ENCODE measurements at regions not wholly inside any gene's neighbourhood (a gene's known extent, or its start where the extent isn't known, plus 50 kb on each side); places are given as distances from the start of the nearest gene placed in this dataset.

DNA sequence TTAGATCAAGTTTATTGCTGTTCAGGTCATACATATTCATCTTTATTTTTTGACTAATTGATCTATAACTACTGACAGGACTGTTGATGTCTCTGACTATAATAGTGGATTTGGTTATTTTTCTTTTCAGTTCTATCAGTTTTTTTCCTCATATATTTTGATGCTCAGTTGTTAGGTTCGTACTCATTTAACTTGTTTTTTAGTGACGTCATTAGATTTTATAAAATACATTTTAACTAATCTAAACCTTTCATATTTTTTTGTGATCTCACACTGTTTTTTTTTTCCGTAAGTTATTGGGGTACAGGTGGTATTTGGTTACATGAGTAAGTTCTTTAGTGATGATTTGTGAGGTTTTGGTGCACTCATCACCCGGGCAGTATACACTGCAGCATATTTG is 841.2 kb upstream of the FBXO33 start:
- in situ Hi-C loops (cut with MboI; ENCODE audit: low sequenced_read_pairs, unreplicated experiment) = no loop called here
- no peak for DNase-seq (ENCODE audit: low spot score)

DNA sequence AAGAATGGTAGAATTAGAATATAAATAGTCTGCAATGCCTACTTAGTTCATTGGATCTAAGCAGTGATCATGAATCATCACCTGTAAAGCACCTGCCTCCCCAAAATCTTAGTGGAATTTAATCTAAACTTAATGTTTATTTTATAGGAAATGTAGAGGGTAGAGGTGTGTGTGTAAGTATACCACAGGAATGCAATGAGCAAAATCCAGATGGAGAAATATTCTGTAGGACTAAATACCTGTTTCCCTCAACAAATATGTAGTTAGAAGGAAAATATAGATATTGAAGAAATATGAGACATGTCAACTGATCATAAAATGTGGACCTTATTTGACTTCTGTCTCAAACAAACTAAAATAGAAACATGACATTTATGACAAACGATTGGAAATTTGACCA is 839.2 kb upstream of the FBXO33 start:
- no peak for DNase-seq (ENCODE audit: low spot score)
- in situ Hi-C loops (cut with MboI; ENCODE audit: low sequenced_read_pairs, unreplicated experiment) = no loop called here
- TF ChIP-seq, protein P1, sequence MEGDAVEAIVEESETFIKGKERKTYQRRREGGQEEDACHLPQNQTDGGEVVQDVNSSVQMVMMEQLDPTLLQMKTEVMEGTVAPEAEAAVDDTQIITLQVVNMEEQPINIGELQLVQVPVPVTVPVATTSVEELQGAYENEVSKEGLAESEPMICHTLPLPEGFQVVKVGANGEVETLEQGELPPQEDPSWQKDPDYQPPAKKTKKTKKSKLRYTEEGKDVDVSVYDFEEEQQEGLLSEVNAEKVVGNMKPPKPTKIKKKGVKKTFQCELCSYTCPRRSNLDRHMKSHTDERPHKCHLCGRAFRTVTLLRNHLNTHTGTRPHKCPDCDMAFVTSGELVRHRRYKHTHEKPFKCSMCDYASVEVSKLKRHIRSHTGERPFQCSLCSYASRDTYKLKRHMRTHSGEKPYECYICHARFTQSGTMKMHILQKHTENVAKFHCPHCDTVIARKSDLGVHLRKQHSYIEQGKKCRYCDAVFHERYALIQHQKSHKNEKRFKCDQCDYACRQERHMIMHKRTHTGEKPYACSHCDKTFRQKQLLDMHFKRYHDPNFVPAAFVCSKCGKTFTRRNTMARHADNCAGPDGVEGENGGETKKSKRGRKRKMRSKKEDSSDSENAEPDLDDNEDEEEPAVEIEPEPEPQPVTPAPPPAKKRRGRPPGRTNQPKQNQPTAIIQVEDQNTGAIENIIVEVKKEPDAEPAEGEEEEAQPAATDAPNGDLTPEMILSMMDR (IDR thresholded peaks at IDR 0.05; ENCODE audit: borderline replicate concordance, control extremely low read depth, extremely low read depth, insufficient read depth, missing control alignments) = no peak

More for the DNA sequence above, 841.2 kb upstream of the FBXO33 start:
- TF ChIP-seq, protein P1 (IDR thresholded peaks at IDR 0.05; ENCODE audit: borderline replicate concordance, control extremely low read depth, extremely low read depth, insufficient read depth, missing control alignments) = no peak

DNA sequence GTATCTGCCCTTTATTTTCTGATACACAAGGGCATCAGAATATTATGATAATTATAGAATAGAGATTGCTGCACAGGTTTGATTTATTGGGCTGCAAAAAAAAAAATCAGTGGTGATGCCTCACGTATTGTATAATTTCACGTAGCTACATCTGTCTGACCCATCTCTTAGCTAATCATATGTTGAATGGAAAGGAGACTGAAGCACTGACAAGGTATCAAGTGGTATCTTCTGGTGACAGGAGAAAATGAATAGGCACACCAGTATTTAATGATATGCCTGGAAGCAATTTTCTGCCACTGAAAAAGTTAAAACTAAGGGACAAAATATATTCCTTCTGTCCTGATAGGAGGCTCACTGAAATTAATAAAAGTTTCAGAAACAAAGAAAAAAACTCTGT is 837.2 kb upstream of the FBXO33 start:
- in situ Hi-C loops (cut with MboI; ENCODE audit: low sequenced_read_pairs, unreplicated experiment) = no loop called here
- TF ChIP-seq, protein P1 (IDR thresholded peaks at IDR 0.05; ENCODE audit: borderline replicate concordance, control extremely low read depth, extremely low read depth, insufficient read depth, missing control alignments) = no peak
- no peak for DNase-seq (ENCODE audit: low spot score)

DNA sequence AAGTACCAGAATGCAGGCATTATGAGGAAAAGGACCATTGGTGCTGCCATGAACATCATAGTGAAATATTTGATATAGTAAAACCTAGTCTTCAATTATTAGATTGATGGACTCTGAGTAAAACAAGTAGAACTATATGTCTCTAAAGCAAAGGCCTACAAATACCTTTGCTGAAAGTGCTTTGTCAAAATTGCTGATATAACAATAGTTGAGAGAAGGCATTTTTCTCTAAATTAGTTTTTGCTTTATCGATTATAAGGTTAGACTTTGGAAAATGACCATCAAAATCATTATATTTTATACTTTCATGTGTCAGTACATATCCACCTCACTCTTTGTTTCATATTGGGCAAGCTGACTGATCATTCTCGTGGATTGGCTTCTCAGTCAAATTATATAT is 836.0 kb upstream of the FBXO33 start:
- in situ Hi-C loops (cut with MboI; ENCODE audit: low sequenced_read_pairs, unreplicated experiment) = no loop called here
- no peak for DNase-seq (ENCODE audit: low spot score)
- TF ChIP-seq, protein P1 (IDR thresholded peaks at IDR 0.05; ENCODE audit: borderline replicate concordance, control extremely low read depth, extremely low read depth, insufficient read depth, missing control alignments) = no peak

DNA sequence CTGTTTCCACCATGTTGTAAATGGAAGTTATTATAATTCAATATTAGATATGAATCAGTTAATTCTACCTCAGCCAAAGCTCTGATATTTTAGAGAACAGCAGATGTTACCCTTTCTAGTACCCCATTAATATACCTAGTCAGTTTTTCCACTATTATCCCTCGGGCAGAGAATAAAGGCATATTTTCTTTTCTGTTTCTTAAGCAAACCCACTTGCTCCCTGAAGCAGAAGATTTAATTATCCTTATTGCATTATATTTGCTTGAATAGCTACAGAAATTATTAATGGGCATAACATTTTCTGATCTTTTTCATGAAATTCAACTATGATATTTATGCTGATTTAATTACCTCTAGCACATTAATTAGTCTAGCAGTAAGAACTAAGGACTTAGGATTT is 832.9 kb upstream of the FBXO33 start:
- in situ Hi-C loops (cut with MboI; ENCODE audit: low sequenced_read_pairs, unreplicated experiment) = no loop called here
- no peak for DNase-seq (ENCODE audit: low spot score)
- TF ChIP-seq, protein P1 (IDR thresholded peaks at IDR 0.05; ENCODE audit: borderline replicate concordance, control extremely low read depth, extremely low read depth, insufficient read depth, missing control alignments) = no peak

DNA sequence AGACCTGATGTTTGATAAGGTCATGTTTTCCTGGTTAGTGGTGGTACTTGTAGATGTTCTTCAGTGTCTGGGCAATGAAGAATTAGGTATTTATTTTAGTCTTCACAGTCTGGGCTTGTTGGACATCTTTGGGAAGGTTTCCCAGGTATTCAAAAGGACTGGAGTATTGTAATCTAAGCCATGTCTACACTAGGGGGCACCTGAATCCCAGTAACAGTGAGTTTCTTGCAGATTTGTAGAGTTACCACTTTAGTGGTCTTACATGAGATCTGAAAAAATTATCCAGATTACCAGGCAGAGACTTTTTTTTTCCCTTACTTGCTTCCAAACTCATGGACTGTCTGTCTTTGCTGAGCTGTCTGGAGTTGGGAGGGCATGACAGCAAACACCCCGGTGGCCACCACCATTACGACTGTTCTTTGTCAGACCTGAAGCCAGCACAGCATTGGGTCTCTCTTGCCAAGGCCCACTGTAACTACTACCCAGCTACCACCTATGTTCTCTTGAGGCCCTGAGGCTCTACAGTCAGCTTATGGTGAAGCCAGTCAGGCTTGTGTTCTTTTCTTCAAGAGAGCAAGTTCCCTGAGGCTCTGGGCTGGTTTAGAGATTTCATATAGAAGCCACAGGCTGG is 820.7 kb upstream of the FBXO33 start:
- in situ Hi-C loops (cut with MboI; ENCODE audit: low sequenced_read_pairs, unreplicated experiment) = no loop called here
- DNase-seq (ENCODE audit: low spot score) = no peak
- TF ChIP-seq, protein P1 (IDR thresholded peaks at IDR 0.05; ENCODE audit: borderline replicate concordance, control extremely low read depth, extremely low read depth, insufficient read depth, missing control alignments) = no peak

Measured in GM13976 (cell line).